GM18505 (cell line): ENCODE measurements at regions not wholly inside any gene's neighbourhood (a gene's known extent, or its start where the extent isn't known, plus 50 kb on each side); places are given as distances from the start of the nearest gene placed in this dataset.

ENCODE experiments used
- ATAC-seq: cut with Tn5 transposase; IDR thresholded peaks from one replicate; pipeline ENCODE4 v1.9.1; 2021; ENCODE audit not compliant: unreplicated experiment
- POLR2A ChIP-seq: IDR thresholded peaks from 4 replicates; pipeline ENCODE4 v1.6.1; 2011; ENCODE audit warnings: borderline replicate concordance; ENCODE audit not compliant: insufficient read depth, insufficient read length; ENCODE audit errors: extremely low read depth

DNA sequence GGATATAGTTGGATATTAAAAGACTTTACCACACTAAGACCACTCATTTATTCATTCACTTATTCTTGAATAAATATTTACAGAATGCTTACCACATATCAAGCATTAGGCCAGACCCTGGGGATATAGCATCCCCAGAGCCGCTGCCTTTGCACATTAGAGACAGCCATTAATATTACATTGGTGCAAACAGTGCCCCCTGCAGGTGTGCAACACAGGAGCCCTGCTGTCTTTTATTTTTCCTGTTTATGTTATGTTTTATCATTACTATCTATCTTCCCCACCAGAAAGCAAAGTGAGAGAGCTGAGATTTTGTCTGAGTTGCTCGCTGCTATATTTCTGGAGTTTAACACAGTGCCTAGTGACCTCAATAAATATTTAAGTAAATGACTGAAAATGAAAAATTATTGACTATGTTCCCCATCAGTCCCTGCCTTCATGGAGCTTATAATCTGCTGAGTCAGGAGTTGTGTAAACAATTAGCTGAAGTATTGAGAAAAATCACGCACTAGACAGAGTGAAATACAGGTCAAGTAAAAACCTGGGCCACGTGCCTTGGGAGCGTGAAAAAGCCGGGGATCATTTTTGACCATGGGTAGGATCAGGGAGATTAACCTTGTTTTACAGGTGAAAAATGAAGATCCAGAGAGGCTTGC lies 301.6 kb downstream of the PCNX1 start:
- TF ChIP-seq POLR2A: no peak
- no peak for ATAC-seq

DNA sequence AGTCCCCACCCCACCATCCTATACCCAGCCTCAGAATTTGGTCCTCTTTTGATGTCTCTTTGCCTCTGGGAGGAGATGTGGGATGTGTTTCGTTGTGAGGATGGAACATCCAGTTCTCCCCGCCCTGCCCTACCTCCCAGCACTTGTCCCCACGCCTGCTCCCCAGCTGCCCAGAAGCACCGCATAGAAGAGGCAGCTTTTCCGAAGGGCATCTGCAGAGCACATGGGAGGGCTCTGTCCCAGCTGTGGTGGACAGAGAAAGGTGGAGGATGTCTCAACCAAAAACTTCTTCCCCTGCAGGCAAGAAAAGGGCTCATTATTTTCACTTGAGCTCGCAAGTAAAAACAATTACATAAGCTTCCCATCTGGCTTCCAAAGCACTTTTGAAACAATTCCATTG lies 302.6 kb downstream of the PCNX1 start:
- no peak for TF ChIP-seq POLR2A

DNA sequence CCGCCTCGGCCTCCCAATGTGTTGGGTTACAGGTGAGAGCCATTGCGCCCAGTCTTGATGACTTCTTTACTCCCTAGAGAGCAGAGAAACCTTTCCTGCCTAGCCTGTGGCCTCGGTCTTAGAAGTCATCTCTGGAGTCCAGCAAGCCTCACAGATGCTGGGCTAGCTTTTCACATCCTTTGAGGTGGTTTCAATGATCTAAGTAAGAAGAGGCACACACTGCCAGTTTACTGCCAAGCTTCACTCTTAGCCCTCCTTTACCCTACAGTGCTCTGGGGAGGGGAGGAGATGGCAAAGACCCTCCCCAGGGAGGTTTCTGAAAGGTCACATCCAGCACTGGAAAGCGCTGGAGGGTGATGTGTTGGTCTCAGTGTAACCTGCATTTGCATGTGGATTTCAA lies 304.8 kb downstream of the PCNX1 start:
- no peak for TF ChIP-seq POLR2A
- ATAC-seq: no peak

More for the DNA sequence above, 302.6 kb downstream of the PCNX1 start:
- ATAC-seq: no peak

DNA sequence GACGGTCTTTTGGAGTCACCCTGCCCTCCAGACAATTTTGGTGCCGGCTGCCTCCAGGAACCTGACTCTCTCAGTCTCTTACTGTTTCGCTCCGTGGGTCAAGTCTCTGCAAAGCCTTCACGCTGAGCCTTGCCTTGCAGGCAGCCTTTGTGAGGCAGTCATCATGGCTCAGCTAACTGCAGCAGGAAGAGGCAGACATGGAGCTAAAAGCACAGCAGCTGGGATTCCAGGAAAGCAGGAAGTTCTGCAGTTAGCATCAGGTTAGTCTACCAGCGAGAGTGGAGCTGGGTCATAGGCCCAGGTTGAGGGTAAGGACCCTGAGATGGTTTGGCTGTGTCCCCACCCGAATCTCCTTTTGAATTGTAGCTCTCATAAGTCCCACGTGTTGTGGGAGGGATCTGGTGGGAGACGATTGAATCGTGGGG lies 305.4 kb downstream of the PCNX1 start:
- TF ChIP-seq POLR2A: no peak
- no peak for ATAC-seq

DNA sequence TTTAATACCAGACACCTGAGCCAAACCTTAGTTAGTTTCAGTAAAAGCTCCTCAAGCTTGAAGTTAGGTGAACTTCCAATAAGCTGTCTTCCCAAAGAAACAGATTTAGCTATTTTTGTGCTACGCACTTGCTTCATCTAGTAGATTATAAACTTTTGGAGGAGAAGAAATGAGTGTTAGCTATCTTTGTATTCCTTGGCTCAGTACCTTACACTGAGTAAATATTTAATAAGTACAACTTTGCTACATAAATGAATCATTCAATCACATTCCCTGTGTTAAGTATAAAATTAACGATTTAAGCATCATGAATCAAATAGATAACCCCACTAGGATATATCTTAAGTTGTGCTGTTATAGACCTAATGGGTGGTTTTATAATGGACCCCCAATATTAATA lies 307.0 kb downstream of the PCNX1 start:
- ATAC-seq: no peak
- TF ChIP-seq POLR2A: no peak

DNA sequence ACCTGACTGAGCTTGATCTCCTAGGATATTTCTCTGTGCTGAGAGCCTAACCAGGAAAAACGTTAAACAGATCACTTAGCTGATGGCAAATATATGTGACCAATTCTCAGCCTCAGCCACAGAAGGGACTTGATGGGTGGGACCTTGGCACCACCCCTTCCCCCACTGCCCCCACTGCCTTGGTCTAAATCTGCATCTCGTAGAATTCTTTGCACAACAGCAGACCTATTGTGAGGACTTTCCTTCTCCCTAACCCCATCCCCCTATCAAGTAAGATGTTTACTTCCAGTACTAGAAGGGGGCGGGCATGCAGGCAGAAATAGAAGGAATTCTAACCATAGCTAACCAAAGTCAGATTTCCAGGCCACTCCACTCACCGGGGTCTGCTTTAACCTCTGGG lies 313.2 kb downstream of the PCNX1 start:
- no peak for ATAC-seq
- TF ChIP-seq POLR2A: no peak

DNA sequence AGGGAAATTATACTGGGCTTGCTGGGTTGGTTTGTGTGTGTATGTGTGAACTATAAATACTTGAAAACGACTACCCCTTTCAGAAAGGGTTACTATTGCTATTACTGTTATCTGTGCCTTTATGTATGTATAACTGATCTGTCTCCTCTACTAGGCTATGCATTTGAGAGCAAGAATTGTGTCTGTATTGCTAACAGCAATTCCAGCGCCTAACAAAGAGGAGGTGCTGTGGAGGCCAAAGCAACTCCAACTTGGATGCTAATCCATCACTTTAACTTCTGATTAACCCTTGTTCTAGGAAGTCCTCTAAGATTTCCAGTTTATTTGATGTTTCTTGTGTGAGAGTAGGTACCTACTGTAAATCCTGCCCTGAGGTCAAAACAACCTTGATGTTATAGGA lies 313.9 kb downstream of the PCNX1 start:
- TF ChIP-seq POLR2A: no peak
- ATAC-seq: no peak

DNA sequence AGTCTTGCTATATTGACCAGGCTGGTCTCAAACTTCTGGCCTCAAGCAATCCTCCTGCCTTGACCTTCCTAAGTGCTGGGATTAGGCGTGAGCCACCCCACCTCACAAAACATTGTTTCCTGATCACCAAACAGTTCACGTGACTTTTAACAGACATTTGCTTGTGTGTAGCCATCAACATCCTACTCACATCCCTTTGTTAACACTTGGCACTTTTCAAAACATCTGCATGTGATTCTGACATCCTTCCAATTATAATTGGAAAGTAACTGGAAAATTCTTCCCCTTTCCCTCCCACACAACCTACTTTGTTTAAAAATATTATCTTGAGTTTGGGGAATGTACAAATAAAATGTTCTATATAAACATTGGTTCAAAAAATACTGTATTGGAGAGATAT lies 317.9 kb downstream of the PCNX1 start:
- ATAC-seq: no peak
- TF ChIP-seq POLR2A: no peak

DNA sequence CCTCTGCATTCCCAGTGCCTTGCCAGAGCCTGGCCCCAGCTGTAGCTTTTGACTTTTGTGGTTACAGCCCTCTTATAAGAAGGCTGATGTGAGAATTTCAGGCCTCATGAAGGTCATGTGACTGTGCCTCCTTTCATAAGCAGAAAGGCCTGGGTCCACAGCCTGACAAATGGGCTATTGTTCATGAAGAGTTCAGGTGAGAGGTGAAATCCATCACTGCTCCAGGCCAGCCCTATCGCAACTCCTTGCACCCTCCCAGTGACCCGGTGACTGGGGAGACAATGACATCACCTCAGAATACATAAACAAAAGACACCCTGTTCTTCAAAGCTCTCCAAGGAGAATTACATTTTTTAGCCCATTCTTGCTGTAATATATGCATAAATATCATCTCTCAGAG lies 321.5 kb downstream of the PCNX1 start:
- TF ChIP-seq POLR2A: no peak
- ATAC-seq: no peak

DNA sequence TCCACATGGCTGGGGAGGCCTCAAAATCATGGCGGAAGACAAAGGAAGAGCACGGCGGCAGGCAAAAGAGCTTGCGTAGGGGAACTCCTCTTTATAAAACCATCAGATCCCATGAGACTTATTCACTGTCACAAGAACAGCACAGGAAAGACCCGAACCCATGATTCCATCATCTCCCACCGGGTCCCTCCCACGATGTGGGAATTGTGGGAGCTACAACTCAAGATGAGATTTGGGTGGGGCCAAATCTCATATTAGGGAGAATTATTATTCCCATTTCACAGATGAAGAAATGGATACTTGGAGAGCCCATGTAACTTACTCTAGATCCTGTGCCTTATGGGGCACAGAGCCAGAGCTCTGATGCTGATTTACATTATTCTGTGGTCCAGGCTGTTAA lies 322.6 kb downstream of the PCNX1 start:
- no peak for ATAC-seq
- TF ChIP-seq POLR2A: no peak

DNA sequence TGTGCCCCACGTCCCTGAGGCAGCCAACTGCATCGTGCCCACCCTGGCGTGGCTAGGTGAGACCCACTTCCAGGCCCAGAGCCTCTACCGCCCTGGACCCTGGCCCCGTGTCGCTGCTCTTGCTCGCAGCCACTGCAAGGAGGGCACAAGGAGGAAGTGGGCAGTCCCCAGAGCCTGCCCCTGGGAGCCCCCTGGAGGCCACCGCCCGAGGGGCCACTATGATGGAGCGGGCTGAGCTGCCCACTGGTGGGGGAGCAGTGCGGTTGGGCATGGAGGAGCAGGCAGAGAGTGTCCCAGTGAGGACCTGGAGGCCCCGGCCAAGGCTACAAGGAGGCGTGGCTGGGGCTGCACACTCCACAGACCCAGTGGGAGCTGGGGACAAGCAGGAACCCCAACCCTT lies 323.6 kb downstream of the PCNX1 start:
- no peak for ATAC-seq
- TF ChIP-seq POLR2A: no peak

DNA sequence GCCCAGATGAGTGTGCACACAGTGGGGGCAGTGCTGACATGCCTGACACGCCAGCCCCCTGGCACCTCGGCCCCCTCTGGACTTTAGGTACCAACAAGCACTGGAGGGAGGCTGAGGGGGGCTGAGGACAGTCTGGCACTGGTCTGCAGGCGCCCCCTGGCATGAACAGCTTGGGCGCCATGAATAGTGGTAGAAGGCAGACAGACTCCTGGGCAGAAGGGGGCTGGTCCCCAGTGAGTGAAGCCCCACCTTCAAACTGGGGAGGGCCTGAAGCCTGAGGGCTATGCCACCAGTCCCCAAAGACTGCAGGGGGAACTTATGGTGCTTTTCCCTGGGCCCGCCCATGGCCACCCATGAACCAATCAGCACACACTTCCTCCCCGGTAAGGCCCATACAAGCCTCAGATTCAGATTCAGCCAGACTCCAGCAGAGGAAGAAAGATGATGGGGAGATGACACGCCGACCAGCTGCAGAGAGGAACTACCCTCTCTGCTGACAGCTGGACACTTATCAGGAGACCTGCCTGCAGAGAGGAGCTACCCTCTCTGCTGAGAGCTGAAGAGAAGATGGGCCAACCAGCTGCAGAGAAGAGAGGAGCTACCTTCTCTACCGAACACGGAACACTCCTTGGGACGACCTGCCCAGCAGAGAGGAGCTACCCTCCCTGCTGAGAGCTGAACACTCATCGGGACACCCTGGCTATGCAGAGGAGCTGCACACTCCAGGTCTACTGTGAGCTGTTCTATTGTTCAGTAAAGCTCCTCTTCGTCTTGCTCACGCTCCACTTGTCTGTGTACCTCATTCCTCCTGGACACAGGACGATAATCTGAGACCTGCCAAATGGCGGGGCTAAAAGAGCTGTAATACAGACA lies 324.5 kb downstream of the PCNX1 start:
- no peak for TF ChIP-seq POLR2A
- no peak for ATAC-seq

DNA sequence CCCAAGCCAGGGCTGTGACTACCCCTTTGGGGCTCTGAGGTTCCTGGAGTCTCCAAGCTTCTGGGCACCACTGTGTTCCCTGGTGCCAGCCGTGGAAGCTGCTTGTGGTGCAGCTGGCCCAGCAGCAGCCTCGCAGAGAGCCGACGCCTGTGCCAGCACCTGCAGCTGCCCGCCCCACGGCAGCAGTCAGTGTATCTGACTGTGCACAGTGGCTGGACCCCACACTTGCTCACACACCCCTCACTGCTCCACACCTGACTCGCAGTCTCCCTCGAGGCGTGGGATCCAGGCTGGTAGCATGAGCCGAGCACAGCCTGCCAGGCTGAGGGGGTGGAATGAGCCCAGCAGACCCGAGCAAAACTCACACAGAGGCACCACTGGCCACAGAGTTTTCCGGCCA lies 325.2 kb downstream of the PCNX1 start:
- no peak for ATAC-seq

DNA sequence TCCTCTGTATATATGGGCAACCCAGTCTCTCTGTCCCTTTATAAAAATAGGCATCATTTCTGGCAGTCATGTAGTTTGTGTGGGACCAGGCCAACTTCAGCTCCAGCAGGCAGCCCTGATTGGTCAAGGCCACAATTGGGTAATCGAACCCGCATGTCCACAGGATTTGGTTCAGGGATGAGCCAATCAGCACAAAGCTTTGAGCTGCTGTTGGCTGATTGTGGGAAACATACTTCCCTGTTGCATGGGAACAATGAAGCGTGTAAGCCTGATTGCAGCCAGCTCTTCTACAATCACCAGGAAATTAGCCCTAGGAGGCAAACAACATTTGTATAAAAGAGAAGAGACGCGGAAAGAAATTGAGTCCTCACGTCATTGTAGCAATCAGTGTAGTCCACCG lies 328.6 kb downstream of the PCNX1 start:
- no peak for TF ChIP-seq POLR2A
- ATAC-seq: no peak

More for the DNA sequence above, 325.2 kb downstream of the PCNX1 start:
- no peak for TF ChIP-seq POLR2A

DNA sequence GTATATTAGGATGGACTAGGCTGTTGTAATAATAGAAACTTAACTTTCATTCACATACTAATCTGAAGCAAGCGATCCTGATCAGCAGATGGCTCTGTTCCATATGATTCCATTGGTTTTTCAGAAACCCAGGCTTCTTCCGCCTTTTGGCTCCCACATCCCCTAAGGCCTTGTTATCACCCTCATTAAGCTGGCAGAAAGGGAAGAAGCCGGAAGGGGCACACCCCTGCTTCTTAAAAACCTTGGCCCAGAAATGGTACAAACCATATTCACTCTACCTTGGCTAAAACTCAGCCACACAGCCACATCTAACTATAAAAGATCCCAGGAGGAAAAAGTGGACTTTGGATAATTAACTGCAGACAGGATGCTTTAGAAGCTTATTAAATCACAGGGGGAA lies 329.2 kb downstream of the PCNX1 start:
- no peak for TF ChIP-seq POLR2A
- ATAC-seq: no peak

DNA sequence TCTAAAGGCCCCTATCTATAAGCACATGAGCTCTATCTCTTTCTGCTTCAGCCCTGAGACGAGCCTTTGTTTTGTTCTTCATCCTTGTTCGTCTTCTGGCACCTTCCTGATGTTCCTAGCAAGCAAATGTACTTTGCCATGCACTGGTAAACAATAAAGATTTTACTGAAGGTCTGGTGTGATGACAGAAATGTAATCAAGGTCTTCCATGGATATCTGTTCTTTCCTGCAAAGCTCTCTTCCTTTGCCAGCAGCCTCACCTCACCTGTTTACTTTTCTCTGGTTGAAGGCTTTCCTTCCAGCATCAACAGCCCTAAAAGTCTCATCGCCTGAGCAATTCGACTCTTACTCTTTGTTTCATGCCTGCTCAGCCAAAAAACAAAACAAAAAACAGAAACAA lies 330.3 kb downstream of the PCNX1 start:
- no peak for TF ChIP-seq POLR2A
- no peak for ATAC-seq
